Subcutaneous abdominal adipose tissue (tissue), 5 donors: ENCODE measurements at regions not wholly inside any gene's neighbourhood (a gene's known extent, or its start where the extent isn't known, plus 50 kb on each side); places are given as distances from the start of the nearest gene placed in this dataset.
A peak's percentile ranks its signal among the peaks of the same experiment; 100 is the strongest.

Experiments
- H3K27ac ChIP-seq: one replicate; pipeline ENCODE4 v1.7.0; 2013; ENCODE audit warnings: low read depth, mild to moderate bottlenecking, inconsistent platforms, low read length, moderate library complexity
- H3K27me3 ChIP-seq, 5 donors: one replicate each; pipeline ENCODE4 v1.7.0; 2013; ENCODE audit warnings: low read length in 5 of 5, inconsistent platforms in 1 of 5; ENCODE audit not compliant: control insufficient read depth in 5 of 5, insufficient read depth in 4 of 5
- H3K36me3 ChIP-seq, 5 donors: one replicate each; pipeline ENCODE4 v1.7.0; 2013; ENCODE audit warnings: low read length in 5 of 5; ENCODE audit not compliant: control insufficient read depth in 5 of 5, insufficient read depth in 5 of 5
- H3K4me1 ChIP-seq, 5 donors: one replicate each; pipeline ENCODE4 v1.7.0; 2013; ENCODE audit warnings: low read length in 5 of 5, mild to moderate bottlenecking in 3 of 5, moderate library complexity in 1 of 5; ENCODE audit not compliant: control insufficient read depth in 5 of 5, insufficient read depth in 5 of 5
- H3K4me3 ChIP-seq, 5 donors: one replicate each; pipeline ENCODE4 v1.7.0; 2013; ENCODE audit warnings: low read length in 5 of 5, low read depth in 1 of 5
- H3K9ac ChIP-seq, 5 donors: one replicate each; pipeline ENCODE4 v1.7.0; 2013; ENCODE audit warnings: low read length in 5 of 5, mild to moderate bottlenecking in 4 of 5, moderate library complexity in 3 of 5
- H3K9me3 ChIP-seq, 5 donors: one replicate each; pipeline ENCODE4 v1.7.0; 2013; ENCODE audit warnings: low read length in 5 of 5; ENCODE audit not compliant: control insufficient read depth in 5 of 5
- donor health status: healthy.
- donor health status: healthy.
- donor health status: healthy.
- donor health status: healthy.
- donor health status: healthy.

DNA sequence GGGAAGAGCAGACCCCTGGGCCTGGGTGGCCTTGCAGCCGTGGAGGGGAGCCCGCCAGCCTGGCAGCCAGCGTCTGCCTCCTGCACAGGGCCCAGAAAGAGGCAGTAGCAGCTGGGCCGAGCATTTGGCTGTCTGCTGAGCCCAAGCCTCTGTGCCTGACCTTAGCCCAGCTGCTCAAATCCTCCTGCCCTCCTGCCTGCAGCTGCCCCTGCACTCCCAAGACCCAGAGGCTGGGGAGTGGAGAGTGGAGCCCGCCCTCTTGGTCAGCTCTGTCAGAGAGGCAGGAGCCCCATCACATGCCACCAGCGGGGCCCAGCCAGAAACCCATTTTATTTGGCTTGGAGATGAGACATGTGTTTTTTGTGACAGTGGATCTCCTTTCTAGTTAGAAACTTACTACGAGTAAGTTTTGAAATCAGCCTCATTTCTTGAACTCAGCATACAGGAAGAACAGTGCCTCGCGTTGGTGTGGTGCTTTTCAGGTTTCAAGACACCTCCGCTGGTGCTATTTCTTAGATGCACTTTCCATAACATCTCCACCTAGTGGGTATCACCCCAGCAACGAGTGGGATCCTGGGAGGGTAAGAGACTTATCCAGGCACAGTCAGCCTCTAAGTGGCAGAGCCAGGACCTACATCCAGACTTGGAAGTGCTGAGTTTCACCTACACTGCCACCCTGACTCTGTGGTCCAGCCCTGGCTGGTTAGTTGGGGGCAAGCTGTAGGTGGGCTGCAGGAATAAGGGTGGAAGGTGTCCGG, 477.1 kb downstream of the RPS24 start:
- Histone ChIP-seq H3K4me1 (peaks cover 25 to 67% (median 45%) of the 10 kb centered on the region in 5 donors), H3K27ac (peak overlapping the region; percentile 89)

DNA sequence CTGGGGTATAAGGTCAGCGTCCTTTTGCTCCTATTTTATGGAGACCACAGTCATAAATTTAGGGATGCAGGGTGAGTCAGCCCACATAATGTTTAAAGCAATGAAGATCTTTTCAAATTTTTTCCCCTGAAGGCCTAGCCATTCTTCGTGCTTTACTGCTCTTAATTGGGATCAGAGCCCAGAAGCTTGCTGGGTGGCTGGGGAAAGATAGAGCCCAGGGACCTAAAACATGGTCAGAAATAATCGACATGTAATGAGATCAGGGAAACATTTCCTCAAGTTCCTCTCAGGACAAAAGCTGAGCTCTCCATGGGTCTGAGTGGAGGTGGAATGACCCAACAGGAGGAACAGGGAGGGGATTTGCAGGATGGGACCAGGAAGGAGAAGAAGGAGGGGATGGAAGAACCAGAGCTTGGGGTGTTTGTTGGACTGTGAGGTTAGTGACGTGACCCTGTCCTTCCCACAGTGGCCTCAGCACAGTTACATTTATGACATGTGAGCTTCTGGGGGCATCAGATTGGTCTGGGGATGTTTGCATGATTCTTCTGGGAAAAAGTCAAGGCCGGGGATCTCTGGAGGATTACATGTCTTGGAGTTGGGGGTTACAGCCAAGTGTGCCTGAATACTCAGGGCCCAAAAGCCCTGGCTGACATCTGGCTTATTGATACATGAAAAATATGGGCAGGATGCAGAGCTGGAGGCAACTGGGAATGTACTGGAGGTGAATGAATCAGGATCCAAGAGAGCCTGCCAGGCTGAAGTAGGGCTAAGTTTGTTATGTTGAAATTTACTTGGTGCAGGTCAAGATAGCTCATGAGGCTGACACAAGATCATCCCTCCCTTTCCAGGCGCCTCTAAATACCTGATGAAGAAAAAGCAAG, 477.9 kb downstream of the RPS24 start:
- peaks cover 0 to 3% (median 0%) of the 10 kb centered on the region in 5 donors for H3K27me3 ChIP-seq
- H3K4me3 ChIP-seq = no peak overlapping the region
- H3K4me1 ChIP-seq = peaks cover 25 to 67% (median 45%) of the 10 kb centered on the region in 5 donors
- no peaks in the 10 kb centered on the region for H3K36me3 ChIP-seq
- H3K9me3 ChIP-seq = no peaks in the 10 kb centered on the region
- H3K27ac ChIP-seq = peak overlapping the region; percentile 89
- peak overlapping the region in 3 of 5 donors; percentile 22 to 57 (median 30) for H3K9ac ChIP-seq

More for the DNA sequence above, 477.1 kb downstream of the RPS24 start:
- no peaks in the 10 kb centered on the region for H3K9me3 ChIP-seq
- no peaks in the 10 kb centered on the region for H3K36me3 ChIP-seq
- no peak overlapping the region for H3K4me3 ChIP-seq
- peak overlapping the region in 3 of 5 donors; percentile 22 to 48 (median 41) for H3K9ac ChIP-seq
- no peaks in the 10 kb centered on the region for H3K27me3 ChIP-seq

DNA sequence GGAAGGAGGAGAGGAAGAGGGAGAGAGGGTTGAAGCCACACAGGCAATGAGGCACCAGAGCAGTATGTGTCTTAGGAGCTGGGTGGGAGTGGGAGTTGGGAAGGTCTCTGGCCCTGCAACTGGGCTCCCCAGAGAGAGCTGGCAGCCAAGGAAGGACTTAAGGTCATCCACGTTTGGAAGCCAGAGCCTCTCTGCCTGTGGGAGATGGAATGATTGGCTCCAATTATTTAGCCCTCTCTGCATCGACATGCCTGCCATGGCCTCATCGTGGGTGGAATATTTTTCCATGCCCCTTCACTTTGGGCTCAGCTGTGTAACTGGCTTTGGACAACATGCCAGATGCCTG, 478.5 kb downstream of the RPS24 start:
- peak overlapping the region; percentile 89 for H3K27ac ChIP-seq
- peaks cover 25 to 67% (median 45%) of the 10 kb centered on the region in 5 donors for H3K4me1 ChIP-seq
- H3K27me3 ChIP-seq = peaks cover 0 to 3% (median 0%) of the 10 kb centered on the region in 5 donors

DNA sequence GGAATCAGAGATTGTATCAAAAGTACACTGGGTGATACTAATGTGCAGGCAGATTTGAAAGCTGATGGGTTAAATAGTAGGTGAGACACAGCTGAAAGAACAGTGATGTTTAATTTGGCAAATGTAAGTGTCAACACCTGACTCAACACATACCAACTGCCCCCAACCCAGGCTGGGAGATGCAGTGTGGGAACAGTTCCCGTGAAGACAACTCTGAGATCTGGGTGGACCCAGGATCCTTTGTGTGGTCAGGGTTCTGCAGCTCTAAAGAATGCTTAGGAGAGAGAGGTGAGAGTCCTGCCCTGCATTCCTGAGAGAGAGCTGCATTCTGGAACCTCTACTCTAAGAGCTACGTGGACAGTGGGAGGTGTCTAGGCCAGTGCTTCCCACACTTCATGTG, 479.7 kb downstream of the RPS24 start:
- Histone ChIP-seq H3K9ac (no peak overlapping the region), H3K9me3 (no peaks in the 10 kb centered on the region), H3K36me3 (no peaks in the 10 kb centered on the region), H3K4me3 (no peak overlapping the region), H3K27me3 (peaks cover 0 to 3% (median 0%) of the 10 kb centered on the region in 5 donors), H3K27ac (peak overlapping the region; percentile 89), H3K4me1 (peaks cover 21 to 60% (median 42%) of the 10 kb centered on the region in 5 donors)

More for the DNA sequence above, 478.5 kb downstream of the RPS24 start:
- Histone ChIP-seq H3K9me3 (no peaks in the 10 kb centered on the region), H3K36me3 (no peaks in the 10 kb centered on the region), H3K9ac (no peak overlapping the region), H3K4me3 (no peak overlapping the region)

DNA sequence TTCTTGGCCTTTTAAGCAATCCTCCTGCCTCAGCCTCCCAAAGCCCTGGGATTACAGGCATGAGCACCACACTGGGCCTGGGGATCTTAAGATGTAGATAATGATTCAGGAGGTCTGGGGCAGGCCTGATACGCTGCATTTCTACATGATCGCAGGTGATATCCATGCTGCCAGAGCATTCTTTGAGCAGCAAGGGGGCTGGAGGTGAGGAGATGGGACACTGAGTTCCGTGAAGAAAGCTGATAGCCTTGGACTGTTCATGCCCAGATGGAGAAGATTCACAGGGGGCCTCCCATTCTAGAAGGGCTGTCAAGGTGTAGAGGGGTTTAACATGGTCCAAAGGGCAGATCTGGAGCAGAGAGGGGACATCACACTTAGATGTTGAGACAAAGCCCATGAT, 480.3 kb downstream of the RPS24 start:
- Histone ChIP-seq H3K4me3 (no peak overlapping the region), H3K9ac (no peak overlapping the region), H3K36me3 (no peaks in the 10 kb centered on the region), H3K27me3 (peaks cover 0 to 3% (median 0%) of the 10 kb centered on the region in 5 donors), H3K4me1 (peaks cover 19 to 55% (median 40%) of the 10 kb centered on the region in 5 donors), H3K27ac (peak overlapping the region; percentile 35), H3K9me3 (no peaks in the 10 kb centered on the region)

DNA sequence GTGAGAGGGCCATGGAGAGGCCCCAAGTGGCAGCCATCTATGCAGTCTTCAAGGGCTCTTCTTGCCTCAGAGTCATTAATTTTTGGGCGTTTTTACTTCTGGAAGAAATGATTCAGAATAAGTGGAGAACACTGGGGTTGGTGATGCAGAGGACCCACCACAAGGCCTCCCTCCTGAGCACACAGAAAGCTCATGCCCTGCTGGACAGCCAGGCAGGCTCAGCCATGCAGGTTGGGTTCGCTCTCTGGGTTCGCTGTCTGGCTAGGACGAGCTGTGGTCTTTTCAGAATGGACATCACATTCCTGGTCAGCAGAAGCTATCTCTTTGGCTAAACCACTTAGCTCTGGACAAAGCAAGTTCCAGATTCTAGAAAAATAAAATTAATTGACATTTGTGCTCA, 480.8 kb downstream of the RPS24 start:
- H3K4me3 ChIP-seq = no peak overlapping the region
- H3K27ac ChIP-seq = peak overlapping the region; percentile 35
- peaks cover 19 to 51% (median 40%) of the 10 kb centered on the region in 5 donors for H3K4me1 ChIP-seq
- H3K9me3 ChIP-seq = no peaks in the 10 kb centered on the region
- no peaks in the 10 kb centered on the region for H3K36me3 ChIP-seq
- H3K27me3 ChIP-seq = peaks cover 0 to 3% (median 0%) of the 10 kb centered on the region in 5 donors
- no peak overlapping the region for H3K9ac ChIP-seq

DNA sequence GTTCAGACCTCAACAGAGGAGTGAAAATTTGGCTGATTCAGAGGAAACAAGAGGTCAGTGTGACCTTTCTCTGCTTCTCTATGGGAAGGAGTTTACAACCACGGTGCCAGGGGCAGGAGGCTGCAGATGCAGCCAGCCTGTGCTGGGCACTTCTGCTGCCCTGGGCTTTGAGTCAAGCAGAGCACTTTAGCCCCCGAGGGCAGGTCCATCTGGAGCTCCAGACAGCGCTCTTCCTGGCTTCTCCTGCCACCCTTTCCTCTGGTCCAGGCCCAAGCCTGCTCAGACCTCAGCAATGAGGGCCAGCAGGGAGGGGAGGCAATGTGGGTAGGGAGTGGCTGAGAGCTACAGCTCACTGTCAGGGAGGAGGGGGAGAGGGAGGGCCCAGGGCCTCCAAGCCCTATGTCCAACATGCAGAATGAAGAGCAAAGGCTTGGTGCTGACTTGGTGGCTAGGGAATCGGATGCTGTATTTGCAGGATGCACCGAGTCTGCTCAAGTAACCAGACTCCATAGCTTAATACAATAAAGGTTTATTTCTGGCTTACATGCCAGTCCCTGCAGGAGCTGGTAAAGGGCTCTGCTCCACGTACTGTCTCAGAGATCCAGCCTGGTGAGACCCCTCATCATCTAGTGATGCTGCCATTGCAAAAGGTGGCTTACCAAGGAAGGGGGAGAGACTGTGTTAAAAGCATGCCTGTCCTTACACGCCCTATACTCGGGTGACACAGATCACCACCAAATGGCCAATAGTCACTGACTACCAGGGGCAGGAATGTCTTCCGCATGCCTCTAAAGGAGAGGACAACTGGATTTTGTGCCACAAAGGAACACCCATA, 481.6 kb downstream of the RPS24 start:
- peaks cover 19 to 43% (median 34%) of the 10 kb centered on the region in 5 donors for H3K4me1 ChIP-seq
- H3K9ac ChIP-seq = peak overlapping the region in 1 of 5 donors; percentile 11
- H3K27ac ChIP-seq = peak overlapping the region; percentile 35

DNA sequence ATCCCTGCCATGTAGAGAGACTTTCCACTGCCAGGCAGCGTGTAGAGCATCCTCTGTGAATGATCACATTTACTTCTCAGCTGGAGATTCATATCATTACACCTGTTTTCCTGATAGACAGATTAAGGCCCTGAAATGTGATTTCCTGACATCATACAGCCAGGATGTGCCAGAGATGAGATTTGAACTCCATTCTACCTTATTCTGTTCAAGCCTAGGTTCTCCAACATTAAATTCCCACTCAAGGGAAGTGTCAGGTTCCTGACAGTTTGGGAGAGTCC, 482.1 kb downstream of the RPS24 start:
- Histone ChIP-seq H3K4me3 (no peak overlapping the region), H3K9ac (no peak overlapping the region), H3K9me3 (no peaks in the 10 kb centered on the region), H3K4me1 (peaks cover 18 to 38% (median 29%) of the 10 kb centered on the region in 5 donors), H3K27me3 (peaks cover 0 to 3% (median 0%) of the 10 kb centered on the region in 5 donors), H3K36me3 (no peaks in the 10 kb centered on the region), H3K27ac (no peak overlapping the region)

More for the DNA sequence above, 481.6 kb downstream of the RPS24 start:
- Histone ChIP-seq H3K27me3 (peaks cover 0 to 3% (median 0%) of the 10 kb centered on the region in 5 donors), H3K9me3 (no peaks in the 10 kb centered on the region), H3K36me3 (no peaks in the 10 kb centered on the region), H3K4me3 (peak overlapping the region in 1 of 5 donors; percentile 11)

DNA sequence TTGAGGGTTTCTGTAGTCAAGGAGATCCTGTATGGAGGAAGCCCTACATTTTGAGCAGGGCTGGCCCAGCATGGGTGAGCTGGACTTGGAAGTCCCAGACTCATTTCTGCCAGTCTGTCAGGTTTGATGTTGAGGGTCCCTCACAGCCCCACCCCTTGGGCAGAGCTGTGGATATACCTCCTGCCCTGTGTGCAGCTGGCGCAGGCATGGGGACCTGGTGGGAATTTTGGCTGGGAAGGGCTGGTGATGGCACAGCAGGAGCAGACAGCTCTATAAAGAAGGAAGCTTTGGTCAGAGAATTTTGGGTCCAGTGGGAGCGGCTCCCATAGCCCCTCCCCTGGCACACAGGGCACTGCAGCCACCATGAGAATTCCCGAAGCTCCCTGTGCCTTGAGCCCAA, 482.6 kb downstream of the RPS24 start:
- Histone ChIP-seq H3K4me3 (no peak overlapping the region), H3K27me3 (peaks cover 0 to 3% (median 0%) of the 10 kb centered on the region in 5 donors), H3K4me1 (peaks cover 14 to 33% (median 25%) of the 10 kb centered on the region in 5 donors), H3K9ac (no peak overlapping the region), H3K36me3 (no peaks in the 10 kb centered on the region), H3K9me3 (no peaks in the 10 kb centered on the region), H3K27ac (no peak overlapping the region)
